Activated naive CD8-positive, alpha-beta T cell treated with anti-CD3 and anti-CD28 coated beads, Interleukin-2, amount 50 U/mL, for 24 hours (primary cell): ENCODE measurements at regions not wholly inside any gene's neighbourhood (a gene's known extent, or its start where the extent isn't known, plus 50 kb on each side); places are given as distances from the start of the nearest gene placed in this dataset.
"Not testable (repeated sequence)": the region's sequence is repeated elsewhere in the genome, so short reads cannot be mapped to it uniquely, and the experiment has no call there.

ENCODE experiments used
- ATAC-seq: fragments of 150-1000 bp; cut with Tn5 transposase; one replicate; pipeline ENCODE4 v1.10.0; 2021
- DNase-seq: peaks from one replicate; pipeline ENCODE4 v3.0.0; 2021
- H3K27ac Mint-ChIP-seq: one replicate; pipeline ENCODE4 v1.8.0; 2021; ENCODE audit warnings: mild to moderate bottlenecking, mixed read lengths
- H3K27me3 Mint-ChIP-seq: one replicate; pipeline ENCODE4 v1.8.0; 2021; ENCODE audit warnings: mixed read lengths
- H3K36me3 Mint-ChIP-seq: one replicate; pipeline ENCODE4 v1.8.0; 2021; ENCODE audit warnings: low read depth, mixed read lengths
- H3K4me1 Mint-ChIP-seq: one replicate; pipeline ENCODE4 v1.8.0; 2021; ENCODE audit warnings: mixed read lengths
- H3K4me3 Mint-ChIP-seq: one replicate; pipeline ENCODE4 v1.8.0; 2021; ENCODE audit warnings: mild to moderate bottlenecking, moderate library complexity, mixed read lengths
- H3K9me3 Mint-ChIP-seq: one replicate; pipeline ENCODE4 v1.8.0; 2021; ENCODE audit warnings: mixed read lengths

DNA sequence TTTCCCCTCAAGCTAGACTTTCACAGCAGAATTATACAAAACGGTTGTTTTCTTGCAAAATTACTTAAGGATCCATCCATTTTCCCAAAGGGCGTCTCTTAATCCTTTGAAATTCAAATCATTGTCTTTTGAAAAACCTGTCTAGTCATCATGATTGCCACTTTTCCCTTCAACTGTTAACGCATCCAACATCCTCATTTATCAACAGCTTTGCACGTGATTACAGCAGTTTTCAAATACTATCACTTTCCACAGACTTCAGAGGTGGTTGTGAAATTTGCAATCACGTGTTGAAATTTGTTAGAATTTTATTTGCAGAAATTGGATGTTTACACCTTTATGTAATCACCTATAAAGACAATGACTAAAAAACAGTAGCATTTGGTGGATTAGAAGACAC, 304.4 kb upstream of the SLC39A10 start:
- no peak for DNase-seq
- H3K27ac Mint-ChIP-seq, result no peak overlapping the region
- ATAC-seq, result no peak
- no peaks in the 10 kb centered on the region for H3K4me1 Mint-ChIP-seq
- H3K36me3 Mint-ChIP-seq, result no peaks in the 10 kb centered on the region
- H3K4me3 Mint-ChIP-seq, result no peak overlapping the region
- peaks cover 9% of the 10 kb centered on the region for H3K9me3 Mint-ChIP-seq
- H3K27me3 Mint-ChIP-seq, result no peaks in the 10 kb centered on the region

DNA sequence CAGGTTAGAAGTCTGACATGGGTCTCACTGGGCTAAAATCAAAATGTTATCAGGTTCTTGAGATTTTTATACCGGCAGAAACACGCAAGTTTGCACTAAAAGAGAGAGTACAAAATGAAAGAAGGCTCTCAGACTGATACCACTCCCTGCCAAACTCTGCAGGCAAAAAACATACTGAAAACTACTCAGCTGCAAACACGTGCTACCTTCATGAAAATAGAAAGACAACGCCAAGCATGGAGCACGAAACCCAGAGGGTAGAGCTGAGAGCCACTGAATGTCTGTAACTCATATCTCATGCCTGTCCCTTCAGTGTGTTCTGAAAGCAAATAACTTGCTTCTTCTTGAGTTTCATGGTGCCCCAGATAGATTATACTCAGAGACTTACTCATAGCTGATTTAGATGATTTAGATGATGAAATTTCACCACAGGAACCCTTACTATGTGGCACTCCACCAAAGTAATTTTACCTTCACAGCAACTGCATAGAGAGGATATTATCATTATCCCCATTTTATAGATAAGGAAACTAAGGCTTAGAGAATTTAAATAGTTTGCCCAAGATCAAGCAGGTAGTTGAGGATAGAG, 313.0 kb upstream of the SLC39A10 start:
- DNase-seq (no peak), ATAC-seq (no peak)
- no peaks in the 10 kb centered on the region for H3K27me3 Mint-ChIP-seq
- no peak overlapping the region for H3K4me3 Mint-ChIP-seq
- H3K9me3 Mint-ChIP-seq, result peaks cover 4% of the 10 kb centered on the region
- peaks cover 2% of the 10 kb centered on the region for H3K4me1 Mint-ChIP-seq
- no peaks in the 10 kb centered on the region for H3K36me3 Mint-ChIP-seq
- H3K27ac Mint-ChIP-seq, result no peak overlapping the region

DNA sequence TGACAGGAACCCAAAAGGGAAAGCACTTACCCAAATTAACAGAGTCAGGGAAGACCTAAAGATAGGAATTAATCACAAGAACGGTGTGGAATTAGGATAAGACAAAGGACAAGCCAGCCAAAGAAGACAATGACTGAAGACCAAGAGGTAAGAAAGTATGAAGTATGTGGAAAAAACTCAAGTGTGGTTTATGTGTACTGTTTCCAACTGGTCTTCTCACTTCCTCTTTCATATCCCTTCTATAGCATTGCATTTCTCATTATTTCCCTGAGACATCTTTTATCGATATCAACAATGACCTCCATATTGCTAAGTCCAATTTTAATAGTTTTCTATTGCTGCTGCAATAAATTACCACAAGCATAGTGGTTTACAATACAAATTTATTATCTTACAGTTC, 313.5 kb upstream of the SLC39A10 start:
- peaks cover under 1% of the 10 kb centered on the region for H3K9me3 Mint-ChIP-seq
- no peaks in the 10 kb centered on the region for H3K36me3 Mint-ChIP-seq
- no peaks in the 10 kb centered on the region for H3K27me3 Mint-ChIP-seq
- ATAC-seq, result no peak
- DNase-seq, result no peak
- H3K27ac Mint-ChIP-seq, result no peak overlapping the region
- H3K4me3 Mint-ChIP-seq, result no peak overlapping the region
- H3K4me1 Mint-ChIP-seq, result peaks cover 2% of the 10 kb centered on the region

DNA sequence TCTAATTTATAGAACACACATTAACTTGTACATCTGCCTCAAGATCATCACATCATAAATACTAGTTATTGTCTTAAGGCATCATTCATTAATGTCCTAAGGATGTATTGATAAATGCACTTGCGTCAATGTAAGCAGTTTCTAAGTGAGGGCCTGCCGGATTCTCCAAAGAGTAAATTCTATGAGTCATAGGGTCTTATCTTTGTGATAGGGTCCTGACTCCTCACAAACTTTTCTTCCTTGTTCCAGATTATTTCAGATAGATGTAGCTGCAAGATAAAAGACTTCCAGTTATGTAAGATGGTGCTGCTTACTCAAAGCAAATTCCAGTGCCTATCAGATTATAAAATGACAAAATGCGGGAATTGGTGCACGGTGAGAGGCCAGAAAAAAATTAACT, 315.0 kb upstream of the SLC39A10 start:
- H3K4me1 Mint-ChIP-seq, result peaks cover 2% of the 10 kb centered on the region
- DNase-seq (no peak), ATAC-seq (no peak)
- H3K9me3 Mint-ChIP-seq, result no peaks in the 10 kb centered on the region
- H3K36me3 Mint-ChIP-seq, result no peaks in the 10 kb centered on the region
- no peaks in the 10 kb centered on the region for H3K27me3 Mint-ChIP-seq
- no peak overlapping the region for H3K4me3 Mint-ChIP-seq
- no peak overlapping the region for H3K27ac Mint-ChIP-seq

DNA sequence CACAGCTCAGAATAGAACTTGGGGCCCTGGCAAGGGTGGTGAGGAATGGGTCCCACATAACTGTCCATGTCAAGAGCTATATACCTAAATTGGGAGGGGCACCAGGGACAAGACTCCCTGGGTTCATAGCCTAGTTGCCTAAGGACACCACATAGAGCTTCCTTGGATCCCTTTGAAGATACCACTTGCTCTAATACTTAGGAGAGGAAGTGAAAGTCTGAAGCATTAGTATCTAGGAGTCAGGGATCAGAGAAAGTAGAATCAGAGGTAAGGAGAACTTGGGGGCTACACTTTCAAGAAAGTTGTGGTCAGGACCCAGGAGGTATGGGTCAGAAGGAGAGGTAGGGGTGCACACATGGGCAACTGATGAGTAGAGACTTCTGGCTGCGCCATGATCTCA, 318.2 kb upstream of the SLC39A10 start:
- ATAC-seq, result no peak
- no peaks in the 10 kb centered on the region for H3K27me3 Mint-ChIP-seq
- H3K9me3 Mint-ChIP-seq, result no peaks in the 10 kb centered on the region
- H3K36me3 Mint-ChIP-seq, result no peaks in the 10 kb centered on the region
- H3K4me3 Mint-ChIP-seq, result no peak overlapping the region
- H3K27ac Mint-ChIP-seq, result no peak overlapping the region
- H3K4me1 Mint-ChIP-seq, result peaks cover 2% of the 10 kb centered on the region
- no peak for DNase-seq

DNA sequence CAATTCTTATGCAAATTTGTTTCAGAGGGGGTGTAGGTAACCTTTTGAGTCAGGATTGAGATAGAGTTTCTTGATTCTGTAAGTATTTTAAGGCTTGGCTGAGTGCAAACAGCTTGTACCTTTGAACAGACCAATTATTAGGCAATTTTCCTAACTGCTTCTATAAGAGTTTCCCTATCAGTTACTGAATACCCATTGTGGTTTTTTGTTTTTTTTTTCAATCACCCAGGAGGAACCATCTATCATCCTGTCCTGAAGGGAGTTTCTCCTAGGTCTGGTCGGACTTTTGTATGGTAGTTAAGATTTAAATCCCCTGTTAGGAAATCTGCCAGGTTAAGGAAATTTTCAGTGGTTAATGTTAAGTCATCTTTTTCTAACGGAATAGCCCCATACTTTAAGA, 319.4 kb upstream of the SLC39A10 start:
- H3K36me3 Mint-ChIP-seq, result no peaks in the 10 kb centered on the region
- ATAC-seq (no peak), DNase-seq (no peak)
- no peaks in the 10 kb centered on the region for H3K9me3 Mint-ChIP-seq
- no peaks in the 10 kb centered on the region for H3K27me3 Mint-ChIP-seq
- no peaks in the 10 kb centered on the region for H3K4me1 Mint-ChIP-seq
- H3K4me3 Mint-ChIP-seq, result no peak overlapping the region
- H3K27ac Mint-ChIP-seq, result no peak overlapping the region

DNA sequence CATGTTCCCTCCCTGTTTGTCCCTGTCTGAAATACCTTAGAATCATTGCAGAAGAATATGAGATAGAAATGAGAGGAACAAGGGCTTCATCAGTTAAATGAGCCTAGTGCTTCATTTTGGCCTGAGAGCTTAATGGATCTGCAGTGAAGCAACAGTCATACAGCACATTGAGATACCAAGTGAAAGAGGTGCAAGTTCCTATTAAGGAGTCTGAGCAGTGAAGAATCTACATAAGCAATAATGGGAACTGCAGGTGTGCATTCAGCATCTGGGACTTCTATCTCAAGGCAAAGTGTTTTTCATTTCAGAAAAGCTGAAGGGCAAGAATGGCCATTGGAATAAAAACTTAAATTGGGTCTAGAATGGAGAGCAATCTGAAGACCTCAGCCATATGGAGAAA, 323.2 kb upstream of the SLC39A10 start:
- Mint-ChIP-seq H3K27me3 (no peaks in the 10 kb centered on the region), H3K9me3 (peaks cover 6% of the 10 kb centered on the region), H3K27ac (peak overlapping the region; percentile 4), H3K4me1 (peaks cover 3% of the 10 kb centered on the region), H3K36me3 (no peaks in the 10 kb centered on the region), H3K4me3 (no peak overlapping the region)
- DNase-seq (no peak), ATAC-seq (no peak)

DNA sequence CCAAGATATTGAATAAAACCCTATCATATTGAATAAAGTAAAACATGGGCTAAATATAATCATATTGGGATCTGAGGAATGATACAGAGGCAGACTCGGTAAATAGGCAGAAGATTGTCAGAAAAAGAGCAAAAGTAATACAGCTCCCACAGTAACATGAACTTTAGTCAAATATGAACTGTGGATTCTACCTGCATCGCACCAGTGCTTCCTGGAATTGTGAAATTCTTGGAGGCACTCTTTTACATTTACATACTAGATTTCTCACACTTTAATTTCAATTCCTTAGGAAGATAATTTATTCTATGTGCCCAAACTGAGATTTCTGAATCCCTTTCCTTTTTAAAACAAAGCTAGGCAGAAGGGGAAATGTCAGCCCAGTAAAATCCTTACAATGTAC, 325.1 kb upstream of the SLC39A10 start:
- Mint-ChIP-seq H3K27ac (no peak overlapping the region), H3K4me1 (peaks cover 3% of the 10 kb centered on the region), H3K4me3 (no peak overlapping the region), H3K27me3 (no peaks in the 10 kb centered on the region), H3K9me3 (peaks cover 6% of the 10 kb centered on the region), H3K36me3 (no peaks in the 10 kb centered on the region)
- DNase-seq (no peak), ATAC-seq (no peak)

DNA sequence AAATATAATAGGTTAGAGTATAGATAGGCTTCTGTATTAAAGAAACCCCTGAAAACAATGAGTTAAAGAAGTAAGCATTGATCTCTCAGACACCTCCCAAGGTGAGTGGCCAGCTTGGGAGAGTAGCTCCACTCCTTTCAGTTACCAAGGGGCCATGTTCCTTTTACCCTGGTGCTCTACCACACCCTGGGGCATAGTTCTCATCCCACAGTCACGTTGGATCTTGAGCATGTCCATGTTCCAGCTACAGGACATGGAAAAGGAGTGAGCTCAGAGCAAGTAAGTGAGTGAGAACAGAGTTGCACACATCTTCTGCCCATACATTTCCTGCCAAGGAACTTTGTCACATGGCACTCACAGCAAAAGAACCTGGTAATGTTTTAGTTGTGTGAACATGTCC, 325.9 kb upstream of the SLC39A10 start:
- peaks cover 3% of the 10 kb centered on the region for H3K4me1 Mint-ChIP-seq
- DNase-seq (no peak), ATAC-seq (no peak)
- H3K27me3 Mint-ChIP-seq, result no peaks in the 10 kb centered on the region
- H3K9me3 Mint-ChIP-seq, result peaks cover 6% of the 10 kb centered on the region
- H3K36me3 Mint-ChIP-seq, result no peaks in the 10 kb centered on the region
- no peak overlapping the region for H3K27ac Mint-ChIP-seq
- no peak overlapping the region for H3K4me3 Mint-ChIP-seq

DNA sequence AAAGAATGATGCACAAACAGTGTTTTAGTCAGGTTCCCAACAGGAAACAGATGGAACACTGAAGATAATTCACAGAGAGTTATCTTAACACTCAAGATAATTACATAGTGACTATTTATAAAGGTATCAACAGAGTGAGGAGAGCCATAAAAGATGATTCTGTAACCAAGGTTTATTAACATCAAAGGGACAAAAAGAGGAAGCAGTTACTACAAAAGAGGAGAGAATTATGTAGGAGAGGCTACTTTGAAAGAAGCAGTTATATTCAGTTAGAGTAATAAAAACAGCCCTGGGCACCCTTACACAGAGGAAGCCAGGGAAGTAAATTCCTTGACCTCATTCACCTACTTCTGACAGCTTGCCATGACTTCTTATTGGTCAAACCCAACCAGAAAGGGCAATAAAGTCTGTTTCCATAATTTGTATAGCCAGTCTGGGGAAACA, 326.5 kb upstream of the SLC39A10 start:
- Mint-ChIP-seq H3K4me1 (peaks cover 3% of the 10 kb centered on the region), H3K4me3 (no peak overlapping the region), H3K27me3 (no peaks in the 10 kb centered on the region), H3K36me3 (no peaks in the 10 kb centered on the region), H3K27ac (no peak overlapping the region), H3K9me3 (peaks cover 6% of the 10 kb centered on the region)
- ATAC-seq (no peak), DNase-seq (no peak)

DNA sequence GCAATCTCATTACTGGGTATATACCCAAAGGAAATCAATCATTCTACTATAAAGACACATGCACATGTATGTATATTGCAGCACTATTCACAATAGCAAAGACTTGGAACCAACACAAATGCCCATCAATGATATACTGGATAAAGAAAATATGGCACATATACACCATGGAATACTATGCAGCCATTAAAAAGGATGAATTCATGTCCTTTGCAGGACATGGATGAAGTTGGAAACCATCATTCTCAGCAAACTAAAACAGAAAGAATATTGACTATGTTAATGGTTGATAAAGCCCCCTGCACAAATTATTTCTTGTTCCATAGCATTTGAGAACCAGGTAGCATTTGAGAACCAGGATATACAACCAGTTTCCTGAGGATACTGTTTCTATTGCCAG, 327.2 kb upstream of the SLC39A10 start:
- not testable (repeated sequence) for H3K36me3 Mint-ChIP-seq, H3K4me3 Mint-ChIP-seq, DNase-seq, H3K4me1 Mint-ChIP-seq, H3K9me3 Mint-ChIP-seq, H3K27me3 Mint-ChIP-seq, ATAC-seq, H3K27ac Mint-ChIP-seq

DNA sequence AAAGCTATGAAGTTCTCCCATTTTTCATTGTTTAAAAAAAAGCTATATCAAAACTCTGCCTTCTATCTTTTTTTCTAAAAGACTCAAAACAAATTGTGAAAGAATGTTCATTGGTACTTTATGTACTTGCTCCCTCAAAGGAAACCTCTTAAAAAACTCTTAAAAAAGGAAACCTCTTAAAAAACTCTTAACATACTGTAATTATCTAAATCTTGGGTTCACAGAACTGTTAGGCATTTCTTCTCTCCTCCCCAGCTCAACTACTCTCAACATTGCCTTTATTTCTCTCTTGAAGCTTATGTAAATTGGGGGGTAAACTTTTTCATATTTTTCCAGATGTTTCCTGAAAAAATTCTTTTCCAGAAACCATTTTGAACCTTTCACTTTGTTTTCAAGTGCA, 330.5 kb upstream of the SLC39A10 start:
- Mint-ChIP-seq H3K36me3 (no peaks in the 10 kb centered on the region), H3K4me3 (no peak overlapping the region), H3K27ac (no peak overlapping the region), H3K4me1 (peaks cover 3% of the 10 kb centered on the region), H3K9me3 (peaks cover 6% of the 10 kb centered on the region), H3K27me3 (no peaks in the 10 kb centered on the region)
- ATAC-seq (no peak), DNase-seq (no peak)

DNA sequence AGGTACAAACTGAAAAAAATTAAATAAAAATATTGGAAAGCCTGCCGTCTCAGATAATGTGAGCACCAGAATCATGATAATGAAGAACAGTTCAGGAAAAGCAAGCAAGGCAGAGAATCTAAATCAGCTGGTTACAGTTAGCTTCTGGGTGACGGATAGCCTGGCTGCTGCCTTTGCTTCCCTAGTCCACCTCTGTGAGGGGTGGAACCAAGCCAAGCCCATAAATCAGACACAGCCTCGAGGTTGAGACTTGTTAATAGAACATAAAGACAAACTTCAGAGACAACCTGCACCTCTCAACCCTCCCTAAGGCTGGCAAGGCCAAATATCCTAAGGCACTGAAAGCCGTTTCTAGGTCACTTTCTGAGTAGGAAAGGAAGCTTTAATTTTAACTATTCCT, 334.7 kb upstream of the SLC39A10 start:
- Mint-ChIP-seq H3K9me3 (no peaks in the 10 kb centered on the region), H3K4me3 (no peak overlapping the region), H3K4me1 (peaks cover 2% of the 10 kb centered on the region), H3K27me3 (no peaks in the 10 kb centered on the region), H3K36me3 (no peaks in the 10 kb centered on the region), H3K27ac (no peak overlapping the region)
- ATAC-seq (no peak), DNase-seq (no peak)

DNA sequence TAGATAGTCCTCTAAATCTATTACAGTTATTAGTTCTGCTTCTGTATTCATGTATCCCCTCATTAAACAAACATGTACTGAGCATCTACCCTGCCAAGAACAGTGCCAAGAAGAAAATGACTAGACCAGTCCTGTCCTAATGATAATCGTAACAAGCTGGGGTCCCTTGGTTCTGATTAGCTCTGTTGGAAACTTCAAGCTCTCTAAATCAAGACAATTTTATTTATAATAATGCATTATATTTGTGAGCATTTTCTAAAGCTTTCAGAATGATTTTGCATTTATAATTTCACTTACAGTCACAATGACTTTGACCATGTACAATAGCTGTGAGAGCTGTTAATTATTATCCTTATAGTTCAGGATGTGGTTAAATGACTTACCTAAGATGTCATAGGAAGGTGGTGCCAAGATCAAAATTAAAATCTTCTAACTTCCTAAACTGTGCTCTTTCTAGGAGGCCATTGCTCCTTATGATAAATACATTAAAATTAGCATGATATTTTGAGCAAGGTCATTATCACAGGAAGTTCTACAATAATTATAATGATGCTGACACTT, 336.5 kb upstream of the SLC39A10 start:
- Mint-ChIP-seq H3K27ac (no peak overlapping the region), H3K9me3 (no peaks in the 10 kb centered on the region), H3K36me3 (no peaks in the 10 kb centered on the region), H3K27me3 (no peaks in the 10 kb centered on the region), H3K4me3 (no peak overlapping the region), H3K4me1 (peaks cover 2% of the 10 kb centered on the region)
- ATAC-seq (no peak), DNase-seq (no peak)

DNA sequence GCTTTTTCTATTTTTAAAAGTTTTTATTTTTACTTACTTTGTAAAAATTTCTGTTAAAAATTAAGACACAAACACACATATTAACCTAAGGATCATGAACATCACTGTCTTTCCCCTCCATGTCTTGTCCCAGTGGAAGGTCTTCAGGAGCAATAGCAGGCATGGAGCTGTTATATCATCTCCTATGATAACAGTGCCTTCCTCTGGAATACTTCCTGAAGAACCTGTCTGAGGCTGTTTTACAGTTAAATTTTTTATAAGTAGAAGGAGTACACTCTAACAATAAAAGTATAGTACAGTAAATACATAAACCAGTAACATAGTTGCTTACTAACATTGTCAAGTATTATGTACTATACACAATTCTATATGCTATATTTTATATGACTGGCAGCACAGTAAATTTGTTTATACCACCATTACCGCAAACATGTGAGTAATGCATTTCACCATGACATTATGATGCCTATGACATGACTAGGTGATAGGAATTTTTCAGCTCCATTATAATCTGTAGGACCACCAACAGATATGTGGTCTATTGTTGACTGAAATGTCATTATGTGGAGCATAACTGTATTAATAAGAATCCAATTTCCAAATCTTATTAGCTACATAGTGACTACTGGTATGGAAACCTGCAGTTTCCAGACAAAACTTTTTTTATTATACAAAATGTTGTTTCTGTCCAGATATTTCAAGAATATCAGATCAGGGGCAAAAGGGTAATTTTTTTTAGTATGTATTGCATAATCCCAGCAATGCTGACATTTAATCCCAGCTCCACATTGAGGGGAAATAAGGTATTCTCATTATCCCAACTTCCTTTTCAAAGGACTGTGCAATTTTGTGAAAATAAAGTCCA, 337.2 kb upstream of the SLC39A10 start:
- no peak overlapping the region for H3K4me3 Mint-ChIP-seq
- H3K27ac Mint-ChIP-seq, result no peak overlapping the region
- DNase-seq, result no peak
- no peak for ATAC-seq
- H3K36me3 Mint-ChIP-seq, result no peaks in the 10 kb centered on the region
- H3K9me3 Mint-ChIP-seq, result no peaks in the 10 kb centered on the region
- peaks cover 2% of the 10 kb centered on the region for H3K4me1 Mint-ChIP-seq
- no peaks in the 10 kb centered on the region for H3K27me3 Mint-ChIP-seq
